Transverse colon (tissue), 4 donors: ENCODE measurements at regions not wholly inside any gene's neighbourhood (a gene's known extent, or its start where the extent isn't known, plus 50 kb on each side); places are given as distances from the start of the nearest gene placed in this dataset.

Experiments
- DNase-seq: peaks from one replicate; pipeline ENCODE4 v3.0.0-alpha.2; 2019
- H3K27ac ChIP-seq, 4 donors: fragments of 200-600 bp; sonication (generic); 2 replicates each; pipeline ENCODE4 v1.5.1; 2016 to 2018; ENCODE audit warnings: inconsistent platforms in 4 of 4
- H3K27me3 ChIP-seq: fragments of 200-600 bp; sonication (generic); 2 replicates; pipeline ENCODE4 v1.5.1; 2017; ENCODE audit warnings: inconsistent platforms
- H3K36me3 ChIP-seq, 4 donors: fragments of 200-600 bp; sonication (generic); 2 replicates each; pipeline ENCODE4 v1.5.1; 2017 to 2019; ENCODE audit warnings: inconsistent platforms in 4 of 4
- H3K4me1 ChIP-seq, 4 donors: fragments of 200-600 bp; sonication (generic); 2 replicates each; pipeline ENCODE4 v1.5.1; 2017 to 2020; ENCODE audit warnings: inconsistent platforms in 4 of 4
- H3K4me3 ChIP-seq, 4 donors: fragments of 200-600 bp; sonication (generic); 1 replicate in 1 of 4; 2 replicates in 3 of 4; pipeline versions ENCODE4 v1.5.1 to v1.6.1; 2017 to 2019; ENCODE audit warnings: inconsistent platforms in 4 of 4
- H3K9me3 ChIP-seq, 2 donors: fragments of 200-600 bp; sonication (generic); 2 replicates each; pipeline ENCODE4 v1.5.1; 2017 to 2019; ENCODE audit warnings: inconsistent platforms in 2 of 2
- EP300 ChIP-seq: sonication (generic); formaldehyde crosslinking; IDR thresholded peaks from one replicate; pipeline ENCODE4 v1.6.1; 2017; ENCODE audit warnings: antibody characterized with exemption, low read depth
- POLR2A ChIP-seq: fragments of 450-650 bp; IDR thresholded peaks from one replicate; pipeline ENCODE4 v1.6.1; 2016; ENCODE audit warnings: antibody characterized with exemption, mild to moderate bottlenecking, moderate library complexity
- POLR2AphosphoS5 ChIP-seq, 3 donors: sonication (generic); formaldehyde crosslinking; IDR thresholded peaks; one replicate each; pipeline ENCODE4 v1.6.1; 2016; ENCODE audit warnings: antibody characterized with exemption in 3 of 3
- WGBS, 2 donors: methylation state at CpG; one replicate each; pipeline ENCODE4 v1.1.5; 2018; ENCODE audit warnings: low coverage in 1 of 2; 5-methylcytosine and 5-hydroxymethylcytosine counted together
- in situ Hi-C, 4 donors: fragments of 200-750 bp; cut with MboI; loops; one replicate each; pipeline versions ENCODE4 v1.15.0 to v1.15.1; 2017; ENCODE audit warnings: low sequenced_read_pairs in 3 of 4, low pct_ligation_motif_present in 1 of 4, low pct_unique_long_range_greater_than_20kb in 1 of 4
- intact Hi-C: fragments of 100-400 bp; cut with DNase I; formaldehyde crosslinking; loops from one replicate; pipeline ENCODE4 v1.15.1; 2023; ENCODE audit warnings: low total_unique reads
- TF ChIP-seq, protein P1 (sequence below), 5 experiments: fragments of 200-600 bp in 3 of 5; fragments of 450-650 bp in 2 of 5; sonication (generic) in 3 of 5; IDR thresholded peaks; 1 replicate in 2 of 5; 2 replicates in 3 of 5; pipeline ENCODE4 v1.5.1; 2016 to 2017; ENCODE audit warnings: antibody characterized with exemption in 5 of 5, inconsistent platforms in 3 of 5, mild to moderate bottlenecking in 2 of 5, moderate library complexity in 1 of 5

DNA sequence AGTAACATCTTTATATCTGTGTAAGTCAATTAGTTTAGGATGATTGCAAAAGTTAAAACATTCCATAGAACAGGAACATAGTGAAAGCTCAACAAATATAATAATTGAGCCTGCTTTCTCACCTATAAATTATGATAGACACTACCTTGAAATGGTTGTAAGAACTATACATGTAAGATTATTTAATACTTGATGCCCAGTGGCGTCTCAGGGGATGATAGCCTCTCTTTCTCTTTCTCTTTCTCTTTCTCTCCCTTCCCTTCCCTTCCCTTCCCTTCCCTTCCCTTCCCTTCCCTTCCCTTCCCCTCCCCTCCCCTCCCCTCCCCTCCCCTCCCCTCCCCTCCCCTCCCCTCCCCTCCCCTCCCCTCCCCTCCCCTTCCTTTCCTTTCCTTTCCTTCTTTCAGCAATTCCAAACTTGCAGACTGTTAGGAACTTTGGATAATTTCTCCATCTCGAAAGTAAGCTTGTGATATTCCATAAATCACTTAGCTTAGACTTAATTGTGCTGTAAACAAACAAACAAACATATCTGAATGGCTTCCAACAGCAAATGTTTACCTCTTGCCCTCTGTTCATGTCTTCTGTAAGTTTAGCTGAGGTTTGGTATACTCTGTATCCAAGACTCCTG lies 1102.7 kb downstream of the TSN start:
- H3K4me3 ChIP-seq: no peak overlapping the region
- in situ Hi-C loops: no loop called here
- H3K36me3 ChIP-seq: no peaks in the 10 kb centered on the region
- H3K27me3 ChIP-seq: no peaks in the 10 kb centered on the region
- intact Hi-C loops: no loop called here
- no peak for DNase-seq
- H3K27ac ChIP-seq: no peak overlapping the region
- no peaks in the 10 kb centered on the region for H3K4me1 ChIP-seq
- TF ChIP-seq POLR2A: no peak
- TF ChIP-seq POLR2AphosphoS5 (IDR thresholded peaks at IDR 0.05): no peak
- TF ChIP-seq, protein P1, sequence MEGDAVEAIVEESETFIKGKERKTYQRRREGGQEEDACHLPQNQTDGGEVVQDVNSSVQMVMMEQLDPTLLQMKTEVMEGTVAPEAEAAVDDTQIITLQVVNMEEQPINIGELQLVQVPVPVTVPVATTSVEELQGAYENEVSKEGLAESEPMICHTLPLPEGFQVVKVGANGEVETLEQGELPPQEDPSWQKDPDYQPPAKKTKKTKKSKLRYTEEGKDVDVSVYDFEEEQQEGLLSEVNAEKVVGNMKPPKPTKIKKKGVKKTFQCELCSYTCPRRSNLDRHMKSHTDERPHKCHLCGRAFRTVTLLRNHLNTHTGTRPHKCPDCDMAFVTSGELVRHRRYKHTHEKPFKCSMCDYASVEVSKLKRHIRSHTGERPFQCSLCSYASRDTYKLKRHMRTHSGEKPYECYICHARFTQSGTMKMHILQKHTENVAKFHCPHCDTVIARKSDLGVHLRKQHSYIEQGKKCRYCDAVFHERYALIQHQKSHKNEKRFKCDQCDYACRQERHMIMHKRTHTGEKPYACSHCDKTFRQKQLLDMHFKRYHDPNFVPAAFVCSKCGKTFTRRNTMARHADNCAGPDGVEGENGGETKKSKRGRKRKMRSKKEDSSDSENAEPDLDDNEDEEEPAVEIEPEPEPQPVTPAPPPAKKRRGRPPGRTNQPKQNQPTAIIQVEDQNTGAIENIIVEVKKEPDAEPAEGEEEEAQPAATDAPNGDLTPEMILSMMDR (IDR thresholded peaks at IDR 0.05): no peak
- TF ChIP-seq EP300: no peak
- no peaks in the 10 kb centered on the region for H3K9me3 ChIP-seq
- WGBS, 2 donors: 74 to 76% methylated on average over 2 of the region's 2 CpGs

DNA sequence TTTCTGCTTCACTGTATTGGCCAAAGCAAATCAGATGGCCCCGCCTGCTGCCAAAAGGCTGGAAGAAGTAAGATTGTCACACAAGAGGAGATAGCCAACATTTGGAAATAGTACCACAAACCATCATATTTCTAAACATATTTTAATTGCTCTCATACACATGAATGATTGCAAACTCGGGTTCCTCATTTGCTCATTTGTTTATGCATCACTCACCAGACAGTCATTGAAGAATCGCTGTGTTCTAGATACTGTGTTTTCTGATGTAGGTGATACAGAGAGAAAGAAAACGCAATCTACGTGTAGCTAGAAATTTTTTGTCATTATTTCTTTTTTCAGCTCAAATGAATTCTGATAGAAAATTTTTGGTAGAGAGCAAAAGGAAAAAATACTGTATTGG lies 1103.4 kb downstream of the TSN start:
- Histone ChIP-seq H3K4me1 (no peaks in the 10 kb centered on the region), H3K36me3 (no peaks in the 10 kb centered on the region), H3K4me3 (no peak overlapping the region), H3K27me3 (no peaks in the 10 kb centered on the region), H3K9me3 (no peaks in the 10 kb centered on the region), H3K27ac (no peak overlapping the region)
- in situ Hi-C loops (no loop called here), intact Hi-C loops (no loop called here)
- WGBS, 2 donors: 84 to 86% methylated on average over 4 to 5 of the region's 5 CpGs
- TF ChIP-seq POLR2AphosphoS5 (IDR thresholded peaks at IDR 0.05) (no peak), EP300 (no peak), POLR2A (no peak)
- TF ChIP-seq, protein P1 (IDR thresholded peaks at IDR 0.05): no peak
- DNase-seq: no peak

DNA sequence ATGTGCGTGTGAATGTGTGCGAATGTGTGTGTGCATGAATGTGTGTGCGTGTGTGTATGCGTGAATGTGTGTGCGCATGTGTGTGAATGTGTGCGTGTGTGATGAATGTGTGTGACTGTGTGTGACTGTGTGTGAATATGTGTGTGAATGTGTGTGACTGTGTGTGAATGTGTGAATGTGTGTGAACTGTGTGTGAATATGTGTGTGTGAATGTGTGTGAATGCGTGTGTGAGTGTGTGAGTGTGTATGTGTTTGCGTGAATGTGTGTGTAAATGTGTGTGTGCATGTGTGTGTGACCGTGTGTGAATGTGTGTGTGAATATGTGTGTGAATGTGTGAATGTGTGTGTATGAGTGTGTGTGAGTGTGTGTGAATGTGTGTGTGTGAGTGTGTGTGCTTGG lies 1103.8 kb downstream of the TSN start:
- no peaks in the 10 kb centered on the region for H3K36me3 ChIP-seq
- 83 to 93% methylated on average over 8 to 9 of the region's 9 CpGs for WGBS, 2 donors
- no peak overlapping the region for H3K4me3 ChIP-seq
- in situ Hi-C loops (no loop called here), intact Hi-C loops (no loop called here)
- H3K4me1 ChIP-seq: no peaks in the 10 kb centered on the region
- DNase-seq: no peak
- TF ChIP-seq, protein P1 (IDR thresholded peaks at IDR 0.05): no peak
- no peak for TF ChIP-seq POLR2A
- no peak for TF ChIP-seq EP300
- TF ChIP-seq POLR2AphosphoS5 (IDR thresholded peaks at IDR 0.05): no peak
- H3K27ac ChIP-seq: no peak overlapping the region
- H3K27me3 ChIP-seq: no peaks in the 10 kb centered on the region
- H3K9me3 ChIP-seq: no peaks in the 10 kb centered on the region

DNA sequence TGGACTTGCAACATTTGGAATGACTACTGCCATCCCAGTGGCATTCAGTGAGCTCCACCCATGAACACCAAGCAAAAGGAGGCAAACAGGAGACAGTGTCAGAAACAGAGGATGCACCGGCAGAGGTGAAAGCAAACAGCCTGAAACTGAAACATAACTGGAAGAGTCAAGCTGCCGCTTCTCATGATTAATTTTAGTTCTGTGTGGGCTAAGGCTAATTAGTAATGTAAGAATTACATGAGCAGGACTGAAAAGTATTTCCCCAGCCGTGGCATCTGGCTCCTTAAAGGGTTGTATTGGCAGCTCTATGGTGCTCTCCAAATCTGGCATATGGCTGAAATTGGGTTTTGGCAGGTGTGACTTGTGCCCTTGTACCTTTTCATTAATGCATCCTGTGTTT lies 1108.1 kb downstream of the TSN start:
- no peaks in the 10 kb centered on the region for H3K27me3 ChIP-seq
- H3K27ac ChIP-seq: no peak overlapping the region
- DNase-seq: no peak
- H3K4me3 ChIP-seq: no peak overlapping the region
- intact Hi-C loops: no loop called here
- no peaks in the 10 kb centered on the region for H3K4me1 ChIP-seq
- no peak for TF ChIP-seq POLR2A
- no peak for TF ChIP-seq EP300
- no peak for TF ChIP-seq POLR2AphosphoS5 (IDR thresholded peaks at IDR 0.05)
- TF ChIP-seq, protein P1 (IDR thresholded peaks at IDR 0.05): no peak
- no peaks in the 10 kb centered on the region for H3K36me3 ChIP-seq
- WGBS, 2 donors: 63 to 73% methylated on average over 2 to 3 of the region's 3 CpGs
- no peaks in the 10 kb centered on the region for H3K9me3 ChIP-seq
- in situ Hi-C loops: no loop called here
